Neutrophil (primary cell): ENCODE measurements at regions not wholly inside any gene's neighbourhood (a gene's known extent, or its start where the extent isn't known, plus 50 kb on each side); places are given as distances from the start of the nearest gene placed in this dataset.

Experiments used
- H3K27ac ChIP-seq: fragments of 200-600 bp; sonication (generic); 2 replicates; pipeline ENCODE4 v1.5.1; 2016; ENCODE audit warnings: mild to moderate bottlenecking, moderate library complexity
- H3K27me3 ChIP-seq: fragments of 200-600 bp; sonication (generic); 2 replicates; pipeline ENCODE4 v1.6.0; 2016; ENCODE audit warnings: mild to moderate bottlenecking
- H3K36me3 ChIP-seq: fragments of 200-600 bp; sonication (generic); 2 replicates; pipeline ENCODE4 v1.5.1; 2017
- H3K4me1 ChIP-seq, 2 experiments: fragments of 200-600 bp in 1 of 2; sonication (generic) in 1 of 2; 1 replicate in 1 of 2; 2 replicates in 1 of 2; pipeline versions ENCODE4 v1.5.1 to v1.6.1; 2013 to 2016; ENCODE audit warnings: low read depth in 1 of 2, low read length in 1 of 2, mild to moderate bottlenecking in 1 of 2, moderate library complexity in 1 of 2; ENCODE audit not compliant: control insufficient read depth in 1 of 2, insufficient read depth in 1 of 2
- H3K4me3 ChIP-seq, 2 experiments: fragments of 200-600 bp in 1 of 2; sonication (generic) in 1 of 2; 1 replicate in 1 of 2; 2 replicates in 1 of 2; pipeline ENCODE4 v1.5.1; 2013 to 2016; ENCODE audit warnings: low read depth in 1 of 2, low read length in 1 of 2, mild to moderate bottlenecking in 1 of 2, moderate library complexity in 1 of 2
- H3K9me3 ChIP-seq: fragments of 200-600 bp; sonication (generic); 2 replicates; pipeline ENCODE4 v1.5.1; 2016
- CTCF ChIP-seq: fragments of 200-600 bp; sonication (generic); IDR thresholded peaks from 2 replicates; pipeline ENCODE4 v1.5.1; 2016; ENCODE audit warnings: antibody characterized with exemption

GRCh38 chr15:95279277-95280019, 1048.1 kb downstream of the MCTP2 start:
- no peaks in the 10 kb centered on the region for H3K36me3 ChIP-seq
- H3K9me3 ChIP-seq: no peaks in the 10 kb centered on the region
- H3K27ac ChIP-seq: no peak overlapping the region
- no peaks in the 10 kb centered on the region for H3K4me1 ChIP-seq
- no peak for TF ChIP-seq CTCF
- peaks cover 1% of the 10 kb centered on the region for H3K27me3 ChIP-seq
- H3K4me3 ChIP-seq: no peak overlapping the region

GRCh38 chr15:95280711-95281110, 1049.3 kb downstream of the MCTP2 start:
- TF ChIP-seq CTCF: no peak
- Histone ChIP-seq H3K4me1 (no peaks in the 10 kb centered on the region), H3K9me3 (no peaks in the 10 kb centered on the region), H3K27me3 (peaks cover 9% of the 10 kb centered on the region), H3K4me3 (no peak overlapping the region), H3K36me3 (no peaks in the 10 kb centered on the region), H3K27ac (no peak overlapping the region)

- no peaks in the 10 kb centered on the region for H3K9me3 ChIP-seq
- no peak for TF ChIP-seq CTCF
- H3K36me3 ChIP-seq: no peaks in the 10 kb centered on the region
- H3K27me3 ChIP-seq: peaks cover 14% of the 10 kb centered on the region
- no peak overlapping the region for H3K4me3 ChIP-seq
- no peaks in the 10 kb centered on the region for H3K4me1 ChIP-seq
- no peak overlapping the region for H3K27ac ChIP-seq
Measured at GRCh38 chr15:95281470-95281869, 1049.0 kb upstream of the NR2F2 start.

- TF ChIP-seq CTCF: no peak
- no peaks in the 10 kb centered on the region for H3K4me1 ChIP-seq
- H3K36me3 ChIP-seq: no peaks in the 10 kb centered on the region
- H3K27ac ChIP-seq: no peak overlapping the region
- H3K9me3 ChIP-seq: no peaks in the 10 kb centered on the region
- peaks cover 40% of the 10 kb centered on the region for H3K27me3 ChIP-seq
- no peak overlapping the region for H3K4me3 ChIP-seq
Measured at GRCh38 chr15:95284492-95284891, 1046.0 kb upstream of the NR2F2 start.

GRCh38 chr15:95284933-95285421, 1045.5 kb upstream of the NR2F2 start:
- H3K27me3 ChIP-seq: peaks cover 40% of the 10 kb centered on the region
- H3K36me3 ChIP-seq: no peaks in the 10 kb centered on the region
- no peaks in the 10 kb centered on the region for H3K4me1 ChIP-seq
- TF ChIP-seq CTCF: no peak
- H3K27ac ChIP-seq: no peak overlapping the region
- H3K4me3 ChIP-seq: no peak overlapping the region
- H3K9me3 ChIP-seq: no peaks in the 10 kb centered on the region
